ENCODE measurements at regions not wholly inside any gene's neighbourhood (a gene's known extent, or its start where the extent isn't known, plus 50 kb on each side); places are given as distances from the start of the nearest gene placed in this dataset.

- WGBS, 2 experiments (ENCODE audit: extremely low coverage in 1 of 2, insufficient coverage in 1 of 2, insufficient read length in 1 of 2, insufficient replicate concordance in 2 of 2, low coverage in 1 of 2, low lambda C conversion rate in 2 of 2, missing lambda C conversion rate in 1 of 2): 78% methylated on average over 5 of the region's 5 CpGs; no CpG with 5 or more reads in 1 of the 2 experiments
- no peaks in the 10 kb centered on the region for H3K79me1 ChIP-seq (ENCODE audit: low read depth, low read length)
- no peak overlapping the region for H4K91ac ChIP-seq (replicated peaks; ENCODE audit: insufficient read length, low read length)
- H3K14ac ChIP-seq (ENCODE audit: insufficient read length): no peak overlapping the region
- no peaks in the 10 kb centered on the region for H3K4me1 ChIP-seq (replicated peaks in 1 of 4; ENCODE audit: control insufficient read depth in 3 of 4, insufficient read depth in 4 of 4, low read length in 3 of 4)
- H2BK20ac ChIP-seq (ENCODE audit: low read length): no peak overlapping the region
- no peaks in the 10 kb centered on the region for H3K79me2 ChIP-seq (ENCODE audit: control insufficient read depth in 1 of 2, insufficient read depth in 2 of 2, low read length in 2 of 2)
- no peak overlapping the region for H3K4me3 ChIP-seq (ENCODE audit: extremely low read depth in 1 of 4, insufficient read depth in 2 of 4, low read depth in 3 of 4, low read length in 4 of 4)
- no peak overlapping the region for H3K4ac ChIP-seq (replicated peaks; ENCODE audit: insufficient read length, low read depth, low read length)
- H3K4me2 ChIP-seq (ENCODE audit: insufficient read depth in 1 of 2, low read depth in 2 of 2, low read length in 2 of 2): no peak overlapping the region
- no peak overlapping the region for H4K8ac ChIP-seq (ENCODE audit: extremely low read depth, insufficient read depth, low read length)
- no peaks in the 10 kb centered on the region for H3K9me3 ChIP-seq (ENCODE audit: insufficient read depth in 2 of 2, low read depth in 1 of 2, low read length in 1 of 2)
- POLR2A ChIA-PET (ENCODE audit: partially characterized antibody): no interaction called here
- no peak overlapping the region for H2BK12ac ChIP-seq (ENCODE audit: low read depth, low read length)
- no peaks in the 10 kb centered on the region for H4K20me1 ChIP-seq (replicated peaks in 1 of 2; ENCODE audit: control insufficient read depth in 1 of 2, insufficient read depth in 2 of 2, low read length in 2 of 2)
- H4K5ac ChIP-seq (ENCODE audit: insufficient read length, low read depth, low read length): no peak overlapping the region
- no peaks in the 10 kb centered on the region for H3K23me2 ChIP-seq (ENCODE audit: low read depth, low read length)
- H2BK15ac ChIP-seq (ENCODE audit: low read length): no peak overlapping the region
- no peaks in the 10 kb centered on the region for H3K36me3 ChIP-seq (ENCODE audit: control insufficient read depth in 2 of 4, insufficient read depth in 4 of 4, low read length in 3 of 4)
- H3K27ac ChIP-seq (ENCODE audit: low read depth, low read length): no peak overlapping the region
- no peak overlapping the region for H2BK120ac ChIP-seq (replicated peaks; ENCODE audit: low read depth, low read length)
- no peaks in the 10 kb centered on the region for H3K27me3 ChIP-seq (replicated peaks in 1 of 4; ENCODE audit: control insufficient read depth in 3 of 4, extremely low read depth in 1 of 4, insufficient read depth in 3 of 4, low read length in 3 of 4)
- DNase-seq (ENCODE audit: low read depth in 1 of 2, low spot score in 2 of 2): no peak
- no peak for TF ChIP-seq SP1 (IDR thresholded peaks at IDR 0.05; ENCODE audit: low read depth, low read length)
- no peak overlapping the region for H3K18ac ChIP-seq (ENCODE audit: extremely low read depth, low read length)
- H3K9ac ChIP-seq (replicated peaks in 1 of 4; ENCODE audit: extremely low read depth in 1 of 4, low read depth in 3 of 4, low read length in 3 of 4): no peak overlapping the region; a peak in 1 of 7 replicates
- H2AFZ ChIP-seq (ENCODE audit: low read length): no peak overlapping the region
- no peak for FAIRE-seq
- H2AK5ac ChIP-seq (ENCODE audit: low read depth, low read length): no peak overlapping the region
- CTCF ChIA-PET (ENCODE audit: partially characterized antibody): no interaction called here
- H3K23ac ChIP-seq (ENCODE audit: insufficient read length): no peak overlapping the region
- no peak overlapping the region for H2BK5ac ChIP-seq (ENCODE audit: low read depth, low read length)
- no peak overlapping the region for H3K56ac ChIP-seq (replicated peaks; ENCODE audit: insufficient read length, low read depth, low read length)
These were observed 952.6 kb upstream of the SOX9 start for GRCh38 chr17:71168053-71168741.
